ENCODE measurements at regions not wholly inside any gene's neighbourhood (a gene's known extent, or its start where the extent isn't known, plus 50 kb on each side); places are given as distances from the start of the nearest gene placed in this dataset.

DNA sequence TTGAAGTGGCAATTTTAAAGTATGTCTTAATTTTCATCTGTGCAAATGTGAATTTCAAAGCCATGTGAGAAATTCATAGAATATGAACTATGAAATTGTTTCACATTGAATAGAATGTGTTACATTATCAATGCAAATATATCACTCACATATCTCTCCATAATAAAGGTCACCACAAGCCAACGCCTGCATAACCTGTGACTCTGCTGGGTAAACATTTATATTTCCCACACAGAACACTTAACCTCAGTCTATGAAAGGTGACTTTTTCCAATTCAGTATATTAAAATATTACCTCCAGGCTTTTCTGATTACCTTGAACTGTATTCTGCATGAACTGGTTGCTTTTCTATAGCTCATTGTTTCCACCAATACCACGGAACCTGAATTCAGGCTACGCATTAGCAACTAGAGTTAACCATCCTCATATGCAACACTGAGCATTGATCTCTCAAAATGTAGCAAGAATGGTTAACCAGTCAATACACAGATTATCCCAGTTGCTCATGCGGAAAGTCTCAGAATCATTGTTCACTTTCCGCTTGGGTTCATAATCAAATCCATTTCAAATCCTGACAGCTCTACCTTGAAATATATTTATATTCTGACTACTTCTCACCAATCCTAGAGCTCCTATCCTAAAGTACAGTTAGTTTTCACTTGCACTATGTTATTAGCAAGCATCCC, 126.6 kb upstream of the TYRP1 start:
- TF ChIP-seq, protein P1, sequence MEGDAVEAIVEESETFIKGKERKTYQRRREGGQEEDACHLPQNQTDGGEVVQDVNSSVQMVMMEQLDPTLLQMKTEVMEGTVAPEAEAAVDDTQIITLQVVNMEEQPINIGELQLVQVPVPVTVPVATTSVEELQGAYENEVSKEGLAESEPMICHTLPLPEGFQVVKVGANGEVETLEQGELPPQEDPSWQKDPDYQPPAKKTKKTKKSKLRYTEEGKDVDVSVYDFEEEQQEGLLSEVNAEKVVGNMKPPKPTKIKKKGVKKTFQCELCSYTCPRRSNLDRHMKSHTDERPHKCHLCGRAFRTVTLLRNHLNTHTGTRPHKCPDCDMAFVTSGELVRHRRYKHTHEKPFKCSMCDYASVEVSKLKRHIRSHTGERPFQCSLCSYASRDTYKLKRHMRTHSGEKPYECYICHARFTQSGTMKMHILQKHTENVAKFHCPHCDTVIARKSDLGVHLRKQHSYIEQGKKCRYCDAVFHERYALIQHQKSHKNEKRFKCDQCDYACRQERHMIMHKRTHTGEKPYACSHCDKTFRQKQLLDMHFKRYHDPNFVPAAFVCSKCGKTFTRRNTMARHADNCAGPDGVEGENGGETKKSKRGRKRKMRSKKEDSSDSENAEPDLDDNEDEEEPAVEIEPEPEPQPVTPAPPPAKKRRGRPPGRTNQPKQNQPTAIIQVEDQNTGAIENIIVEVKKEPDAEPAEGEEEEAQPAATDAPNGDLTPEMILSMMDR (IDR thresholded peaks at IDR 0.05; ENCODE audit: extremely low read depth, insufficient read depth, missing control alignments): no peak
- no peak for DNase-seq (ENCODE audit: low spot score)
- in situ Hi-C loops (cut with MboI; ENCODE audit: low pct_unique_long_range_greater_than_20kb, low sequenced_read_pairs, unreplicated experiment): no loop called here

DNA sequence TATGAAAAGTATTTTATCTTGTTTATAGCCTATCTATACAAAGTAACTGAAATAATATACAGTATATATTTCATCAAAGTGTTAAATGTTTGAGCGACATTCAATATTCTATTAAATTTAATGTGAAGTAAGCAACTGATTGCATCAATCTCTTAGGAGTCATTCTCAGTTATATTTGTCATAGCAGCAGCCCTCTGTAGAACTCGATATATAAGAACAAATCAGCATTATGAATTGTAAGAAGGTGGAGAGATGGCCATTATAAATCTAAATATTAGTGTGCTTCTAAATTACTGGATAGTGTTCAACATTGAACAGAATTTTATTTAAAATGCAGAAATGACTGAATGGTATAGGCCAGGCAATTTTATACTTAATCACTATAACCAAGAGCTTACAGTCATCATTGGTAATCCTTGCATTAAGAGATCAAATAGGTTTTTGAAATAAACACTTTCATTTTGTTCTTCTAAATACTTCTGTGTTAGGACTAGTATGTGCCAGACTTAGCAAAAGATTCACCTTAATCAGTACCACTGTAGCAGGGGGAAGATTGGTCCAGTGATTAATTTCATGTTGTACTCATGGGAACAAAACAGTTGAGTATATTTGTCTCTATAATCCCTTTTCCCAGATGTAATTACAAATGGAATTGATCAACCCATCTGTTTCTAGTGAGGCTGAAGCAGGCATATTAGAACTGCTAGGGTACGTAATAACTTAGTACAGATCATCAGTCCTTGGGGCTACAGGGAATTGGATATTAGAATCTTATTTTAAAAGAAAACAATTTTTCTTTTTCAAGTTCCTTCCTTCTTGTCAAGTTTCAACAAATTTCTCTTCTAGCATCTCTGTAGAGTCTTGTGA, 108.3 kb upstream of the TYRP1 start:
- in situ Hi-C loops (cut with MboI; ENCODE audit: low pct_unique_long_range_greater_than_20kb, low sequenced_read_pairs, unreplicated experiment): no loop called here
- no peak for DNase-seq (ENCODE audit: low spot score)

GRCh38 chr9:12595400-12595799, 97.8 kb upstream of the TYRP1 start:
- TF ChIP-seq, protein P1 (IDR thresholded peaks at IDR 0.05; ENCODE audit: extremely low read depth, insufficient read depth, missing control alignments): no peak
- in situ Hi-C loops (cut with MboI; ENCODE audit: low pct_unique_long_range_greater_than_20kb, low sequenced_read_pairs, unreplicated experiment): no loop called here
- DNase-seq (ENCODE audit: low spot score): no peak

More for the DNA sequence above, 108.3 kb upstream of the TYRP1 start:
- TF ChIP-seq, protein P1 (IDR thresholded peaks at IDR 0.05; ENCODE audit: extremely low read depth, insufficient read depth, missing control alignments): no peak

DNA sequence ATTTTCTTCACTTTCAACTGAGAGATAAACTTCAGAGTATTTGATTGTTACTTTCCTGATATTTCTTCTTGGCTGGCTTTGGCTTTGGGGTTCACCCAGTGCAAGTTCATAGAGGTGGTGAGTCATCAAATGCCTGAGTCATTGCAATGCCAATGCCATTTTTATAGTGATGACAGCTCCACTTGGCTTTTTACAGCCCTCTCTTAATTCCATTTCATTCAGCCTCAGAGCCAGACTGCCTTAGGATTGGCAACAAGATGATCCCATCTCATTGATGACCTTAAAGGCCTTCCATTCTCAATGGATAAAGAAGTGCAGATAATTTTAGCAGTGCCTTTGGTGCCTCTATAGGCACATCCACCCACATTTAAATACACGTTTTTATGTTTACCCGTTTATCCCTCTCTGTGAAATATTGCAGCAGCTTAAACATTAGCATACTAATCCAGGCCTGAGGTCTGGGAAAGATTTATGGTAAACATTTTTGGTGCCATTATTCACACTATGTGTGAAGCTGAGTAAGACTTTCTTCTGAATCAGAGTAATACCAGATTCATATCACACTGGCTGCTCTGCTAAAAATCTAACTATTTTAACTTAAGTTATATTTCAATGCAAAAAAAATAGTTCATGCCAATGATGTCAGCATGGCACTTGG, 88.9 kb upstream of the TYRP1 start:
- DNase-seq (ENCODE audit: low spot score): no peak
- TF ChIP-seq, protein P1 (IDR thresholded peaks at IDR 0.05; ENCODE audit: extremely low read depth, insufficient read depth, missing control alignments): no peak
- in situ Hi-C loops (cut with MboI; ENCODE audit: low pct_unique_long_range_greater_than_20kb, low sequenced_read_pairs, unreplicated experiment): no loop called here

- in situ Hi-C loops (cut with MboI; ENCODE audit: low pct_unique_long_range_greater_than_20kb, low sequenced_read_pairs, unreplicated experiment): no loop called here
- TF ChIP-seq, protein P1 (IDR thresholded peaks at IDR 0.05; ENCODE audit: extremely low read depth, insufficient read depth, missing control alignments): no peak
- no peak for DNase-seq (ENCODE audit: low spot score)
Measured at GRCh38 chr9:12612211-12612770, 80.9 kb upstream of the TYRP1 start.

DNA sequence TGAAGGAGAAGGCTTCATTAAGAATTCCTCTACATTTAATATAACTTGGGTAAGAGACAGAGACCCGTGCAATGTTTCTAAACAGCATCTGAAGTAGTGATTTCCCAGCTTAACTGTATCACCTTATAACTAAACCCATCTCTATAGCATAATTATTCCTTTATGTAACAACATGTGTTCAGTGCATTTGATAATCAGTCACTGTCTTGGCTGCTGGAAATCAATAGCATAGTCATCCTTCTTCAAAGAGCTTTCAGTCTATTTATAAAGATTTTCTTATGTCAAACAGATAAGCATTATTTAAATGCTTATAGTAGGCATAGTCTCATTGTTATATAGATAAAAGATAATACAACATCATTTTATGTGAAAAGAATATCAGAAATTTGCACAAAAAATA, 80.1 kb upstream of the TYRP1 start:
- in situ Hi-C loops (cut with MboI; ENCODE audit: low pct_unique_long_range_greater_than_20kb, low sequenced_read_pairs, unreplicated experiment): no loop called here
- DNase-seq (ENCODE audit: low spot score): no peak
- TF ChIP-seq, protein P1 (IDR thresholded peaks at IDR 0.05; ENCODE audit: extremely low read depth, insufficient read depth, missing control alignments): no peak

All from GM13977 (cell line).